ENCODE measurements at regions not wholly inside any gene's neighbourhood (a gene's known extent, or its start where the extent isn't known, plus 50 kb on each side); places are given as distances from the start of the nearest gene placed in this dataset.

DNA sequence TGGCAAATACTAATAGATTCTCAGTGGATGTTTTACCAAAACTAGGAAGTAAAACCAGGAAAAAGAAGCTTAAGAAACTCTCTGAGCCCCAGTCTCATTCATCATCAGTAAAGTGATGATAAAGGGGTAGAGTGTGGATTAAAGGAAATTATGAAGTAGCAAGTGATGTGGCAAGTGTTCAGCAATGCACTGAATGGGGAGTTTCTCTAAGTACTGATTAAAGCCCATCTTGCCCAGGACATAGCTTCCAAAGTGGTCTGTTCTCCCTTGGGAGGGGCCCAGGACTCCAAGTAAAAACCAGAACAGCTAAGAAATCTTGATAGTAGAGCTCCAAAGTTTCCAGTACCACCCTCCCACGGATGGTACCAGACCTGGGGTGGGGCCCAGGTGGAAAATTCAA is 137.3 kb downstream of the WNT5A start:
- TF ChIP-seq, protein P1, sequence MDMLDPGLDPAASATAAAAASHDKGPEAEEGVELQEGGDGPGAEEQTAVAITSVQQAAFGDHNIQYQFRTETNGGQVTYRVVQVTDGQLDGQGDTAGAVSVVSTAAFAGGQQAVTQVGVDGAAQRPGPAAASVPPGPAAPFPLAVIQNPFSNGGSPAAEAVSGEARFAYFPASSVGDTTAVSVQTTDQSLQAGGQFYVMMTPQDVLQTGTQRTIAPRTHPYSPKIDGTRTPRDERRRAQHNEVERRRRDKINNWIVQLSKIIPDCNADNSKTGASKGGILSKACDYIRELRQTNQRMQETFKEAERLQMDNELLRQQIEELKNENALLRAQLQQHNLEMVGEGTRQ (CRISPR knock-in tag; IDR thresholded peaks at IDR 0.05): no peak
- Mint-ChIP-seq H3K9me3 (peaks cover 9% of the 10 kb centered on the region), H3K27ac (no peak overlapping the region), H3K36me3 (no peaks in the 10 kb centered on the region), H3K4me1 (no peaks in the 10 kb centered on the region), H3K27me3 (ENCODE audit: low read depth) (peaks cover 3% of the 10 kb centered on the region), H3K4me3 (no peak overlapping the region)
- no peak for DNase-seq (ENCODE audit: low spot score)
- ATAC-seq: no peak
- ChIA-PET CTCF (no interaction called here), POLR2A (no interaction called here)

DNA sequence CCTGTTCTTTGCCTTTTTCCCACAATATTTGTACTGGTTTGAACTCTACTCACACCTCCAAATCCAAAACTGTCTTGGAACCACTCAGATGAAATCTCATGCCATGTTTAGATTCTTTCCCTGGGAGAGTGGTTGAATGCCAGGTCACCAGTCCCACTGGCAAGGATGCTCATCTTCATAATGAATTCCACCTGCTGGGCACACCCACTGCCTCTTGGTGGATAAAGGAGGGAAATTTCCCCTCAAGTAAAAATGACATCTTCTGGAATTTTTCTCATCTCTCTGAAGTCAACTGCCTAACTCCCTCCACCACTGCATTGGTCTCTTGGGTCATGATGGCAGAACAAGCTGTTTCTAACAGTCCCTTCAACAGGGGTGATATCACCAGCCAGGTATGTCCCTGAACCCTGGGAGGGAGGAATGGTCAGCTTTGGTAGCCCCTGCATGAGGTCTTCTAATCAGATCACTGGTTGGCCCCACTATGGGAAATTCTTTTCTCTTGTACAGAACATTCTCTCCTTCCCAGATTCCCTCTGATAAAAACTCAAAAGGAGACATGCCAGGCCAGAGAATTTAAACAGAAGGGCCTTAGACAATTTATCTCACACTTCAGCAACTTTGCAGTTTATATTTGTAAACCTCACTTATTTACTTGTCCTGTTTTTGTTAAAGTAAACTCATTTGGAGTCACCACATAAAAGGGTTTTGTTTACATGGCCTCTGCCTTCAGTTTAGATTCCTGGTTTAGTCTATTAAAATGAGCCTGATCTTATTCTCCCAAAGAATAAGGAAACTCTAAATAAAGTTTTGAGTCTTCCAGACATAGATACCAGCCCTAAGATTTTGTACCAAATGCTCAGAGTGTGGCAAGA is 143.4 kb downstream of the WNT5A start:
- TF ChIP-seq, protein P2, sequence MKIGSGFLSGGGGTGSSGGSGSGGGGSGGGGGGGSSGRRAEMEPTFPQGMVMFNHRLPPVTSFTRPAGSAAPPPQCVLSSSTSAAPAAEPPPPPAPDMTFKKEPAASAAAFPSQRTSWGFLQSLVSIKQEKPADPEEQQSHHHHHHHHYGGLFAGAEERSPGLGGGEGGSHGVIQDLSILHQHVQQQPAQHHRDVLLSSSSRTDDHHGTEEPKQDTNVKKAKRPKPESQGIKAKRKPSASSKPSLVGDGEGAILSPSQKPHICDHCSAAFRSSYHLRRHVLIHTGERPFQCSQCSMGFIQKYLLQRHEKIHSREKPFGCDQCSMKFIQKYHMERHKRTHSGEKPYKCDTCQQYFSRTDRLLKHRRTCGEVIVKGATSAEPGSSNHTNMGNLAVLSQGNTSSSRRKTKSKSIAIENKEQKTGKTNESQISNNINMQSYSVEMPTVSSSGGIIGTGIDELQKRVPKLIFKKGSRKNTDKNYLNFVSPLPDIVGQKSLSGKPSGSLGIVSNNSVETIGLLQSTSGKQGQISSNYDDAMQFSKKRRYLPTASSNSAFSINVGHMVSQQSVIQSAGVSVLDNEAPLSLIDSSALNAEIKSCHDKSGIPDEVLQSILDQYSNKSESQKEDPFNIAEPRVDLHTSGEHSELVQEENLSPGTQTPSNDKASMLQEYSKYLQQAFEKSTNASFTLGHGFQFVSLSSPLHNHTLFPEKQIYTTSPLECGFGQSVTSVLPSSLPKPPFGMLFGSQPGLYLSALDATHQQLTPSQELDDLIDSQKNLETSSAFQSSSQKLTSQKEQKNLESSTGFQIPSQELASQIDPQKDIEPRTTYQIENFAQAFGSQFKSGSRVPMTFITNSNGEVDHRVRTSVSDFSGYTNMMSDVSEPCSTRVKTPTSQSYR (CRISPR knock-in tag; IDR thresholded peaks at IDR 0.05): no peak
- TF ChIP-seq ELF4 (CRISPR knock-in tag; IDR thresholded peaks at IDR 0.05; ENCODE audit: low read depth): no peak
- no peak for TF ChIP-seq TEAD1 (CRISPR knock-in tag; IDR thresholded peaks at IDR 0.05)
- TF ChIP-seq, protein P3, sequence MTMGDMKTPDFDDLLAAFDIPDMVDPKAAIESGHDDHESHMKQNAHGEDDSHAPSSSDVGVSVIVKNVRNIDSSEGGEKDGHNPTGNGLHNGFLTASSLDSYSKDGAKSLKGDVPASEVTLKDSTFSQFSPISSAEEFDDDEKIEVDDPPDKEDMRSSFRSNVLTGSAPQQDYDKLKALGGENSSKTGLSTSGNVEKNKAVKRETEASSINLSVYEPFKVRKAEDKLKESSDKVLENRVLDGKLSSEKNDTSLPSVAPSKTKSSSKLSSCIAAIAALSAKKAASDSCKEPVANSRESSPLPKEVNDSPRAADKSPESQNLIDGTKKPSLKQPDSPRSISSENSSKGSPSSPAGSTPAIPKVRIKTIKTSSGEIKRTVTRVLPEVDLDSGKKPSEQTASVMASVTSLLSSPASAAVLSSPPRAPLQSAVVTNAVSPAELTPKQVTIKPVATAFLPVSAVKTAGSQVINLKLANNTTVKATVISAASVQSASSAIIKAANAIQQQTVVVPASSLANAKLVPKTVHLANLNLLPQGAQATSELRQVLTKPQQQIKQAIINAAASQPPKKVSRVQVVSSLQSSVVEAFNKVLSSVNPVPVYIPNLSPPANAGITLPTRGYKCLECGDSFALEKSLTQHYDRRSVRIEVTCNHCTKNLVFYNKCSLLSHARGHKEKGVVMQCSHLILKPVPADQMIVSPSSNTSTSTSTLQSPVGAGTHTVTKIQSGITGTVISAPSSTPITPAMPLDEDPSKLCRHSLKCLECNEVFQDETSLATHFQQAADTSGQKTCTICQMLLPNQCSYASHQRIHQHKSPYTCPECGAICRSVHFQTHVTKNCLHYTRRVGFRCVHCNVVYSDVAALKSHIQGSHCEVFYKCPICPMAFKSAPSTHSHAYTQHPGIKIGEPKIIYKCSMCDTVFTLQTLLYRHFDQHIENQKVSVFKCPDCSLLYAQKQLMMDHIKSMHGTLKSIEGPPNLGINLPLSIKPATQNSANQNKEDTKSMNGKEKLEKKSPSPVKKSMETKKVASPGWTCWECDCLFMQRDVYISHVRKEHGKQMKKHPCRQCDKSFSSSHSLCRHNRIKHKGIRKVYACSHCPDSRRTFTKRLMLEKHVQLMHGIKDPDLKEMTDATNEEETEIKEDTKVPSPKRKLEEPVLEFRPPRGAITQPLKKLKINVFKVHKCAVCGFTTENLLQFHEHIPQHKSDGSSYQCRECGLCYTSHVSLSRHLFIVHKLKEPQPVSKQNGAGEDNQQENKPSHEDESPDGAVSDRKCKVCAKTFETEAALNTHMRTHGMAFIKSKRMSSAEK (CRISPR knock-in tag; IDR thresholded peaks at IDR 0.05; ENCODE audit: borderline replicate concordance): no peak
- TF ChIP-seq ZNF396 (CRISPR knock-in tag; IDR thresholded peaks at IDR 0.05; ENCODE audit: borderline replicate concordance): no peak
- TF ChIP-seq ZNF232 (CRISPR knock-in tag; IDR thresholded peaks at IDR 0.05): no peak
- no peak for TF ChIP-seq CREB1 (CRISPR knock-in tag; IDR thresholded peaks at IDR 0.05)
- TF ChIP-seq, protein P4, sequence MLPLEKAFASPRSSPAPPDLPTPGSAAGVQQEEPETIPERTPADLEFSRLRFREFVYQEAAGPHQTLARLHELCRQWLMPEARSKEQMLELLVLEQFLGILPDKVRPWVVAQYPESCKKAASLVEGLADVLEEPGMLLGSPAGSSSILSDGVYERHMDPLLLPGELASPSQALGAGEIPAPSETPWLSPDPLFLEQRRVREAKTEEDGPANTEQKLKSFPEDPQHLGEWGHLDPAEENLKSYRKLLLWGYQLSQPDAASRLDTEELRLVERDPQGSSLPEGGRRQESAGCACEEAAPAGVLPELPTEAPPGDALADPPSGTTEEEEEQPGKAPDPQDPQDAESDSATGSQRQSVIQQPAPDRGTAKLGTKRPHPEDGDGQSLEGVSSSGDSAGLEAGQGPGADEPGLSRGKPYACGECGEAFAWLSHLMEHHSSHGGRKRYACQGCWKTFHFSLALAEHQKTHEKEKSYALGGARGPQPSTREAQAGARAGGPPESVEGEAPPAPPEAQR (CRISPR knock-in tag; IDR thresholded peaks at IDR 0.05): no peak
- TF ChIP-seq ZBTB21 (CRISPR knock-in tag; IDR thresholded peaks at IDR 0.05; ENCODE audit: borderline replicate concordance): no peak
- TF ChIP-seq, protein P5, sequence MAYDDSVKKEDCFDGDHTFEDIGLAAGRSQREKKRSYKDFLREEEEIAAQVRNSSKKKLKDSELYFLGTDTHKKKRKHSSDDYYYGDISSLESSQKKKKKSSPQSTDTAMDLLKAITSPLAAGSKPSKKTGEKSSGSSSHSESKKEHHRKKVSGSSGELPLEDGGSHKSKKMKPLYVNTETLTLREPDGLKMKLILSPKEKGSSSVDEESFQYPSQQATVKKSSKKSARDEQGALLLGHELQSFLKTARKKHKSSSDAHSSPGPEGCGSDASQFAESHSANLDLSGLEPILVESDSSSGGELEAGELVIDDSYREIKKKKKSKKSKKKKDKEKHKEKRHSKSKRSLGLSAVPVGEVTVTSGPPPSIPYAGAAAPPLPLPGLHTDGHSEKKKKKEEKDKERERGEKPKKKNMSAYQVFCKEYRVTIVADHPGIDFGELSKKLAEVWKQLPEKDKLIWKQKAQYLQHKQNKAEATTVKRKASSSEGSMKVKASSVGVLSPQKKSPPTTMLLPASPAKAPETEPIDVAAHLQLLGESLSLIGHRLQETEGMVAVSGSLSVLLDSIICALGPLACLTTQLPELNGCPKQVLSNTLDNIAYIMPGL (CRISPR knock-in tag; IDR thresholded peaks at IDR 0.05): no peak
- TF ChIP-seq FOXJ3 (CRISPR knock-in tag; IDR thresholded peaks at IDR 0.05; ENCODE audit: borderline replicate concordance): no peak
- TF ChIP-seq, protein P6, sequence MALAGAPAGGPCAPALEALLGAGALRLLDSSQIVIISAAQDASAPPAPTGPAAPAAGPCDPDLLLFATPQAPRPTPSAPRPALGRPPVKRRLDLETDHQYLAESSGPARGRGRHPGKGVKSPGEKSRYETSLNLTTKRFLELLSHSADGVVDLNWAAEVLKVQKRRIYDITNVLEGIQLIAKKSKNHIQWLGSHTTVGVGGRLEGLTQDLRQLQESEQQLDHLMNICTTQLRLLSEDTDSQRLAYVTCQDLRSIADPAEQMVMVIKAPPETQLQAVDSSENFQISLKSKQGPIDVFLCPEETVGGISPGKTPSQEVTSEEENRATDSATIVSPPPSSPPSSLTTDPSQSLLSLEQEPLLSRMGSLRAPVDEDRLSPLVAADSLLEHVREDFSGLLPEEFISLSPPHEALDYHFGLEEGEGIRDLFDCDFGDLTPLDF (CRISPR knock-in tag; IDR thresholded peaks at IDR 0.05): no peak
- TF ChIP-seq HMGA2 (CRISPR knock-in tag; IDR thresholded peaks at IDR 0.05): no peak
- TF ChIP-seq, protein P1 (CRISPR knock-in tag; IDR thresholded peaks at IDR 0.05): no peak
- TF ChIP-seq TCF7 (CRISPR knock-in tag; IDR thresholded peaks at IDR 0.05; ENCODE audit: low read depth): no peak
- no peak for TF ChIP-seq NFE2L1 (CRISPR knock-in tag; IDR thresholded peaks at IDR 0.05)
- no peak for TF ChIP-seq ZNF138 (CRISPR knock-in tag; conservative IDR thresholded peaks at IDR 0.05)
- no peaks in the 10 kb centered on the region for H3K36me3 Mint-ChIP-seq

More for the DNA sequence above, 143.4 kb downstream of the WNT5A start:
- POLR2A ChIA-PET: no interaction called here
- DNase-seq (ENCODE audit: low spot score) (no peak), ATAC-seq (no peak)
- Mint-ChIP-seq H3K9me3 (peaks cover 5% of the 10 kb centered on the region; the same call in 1 of the 2 replicates), H3K4me3 (no peak overlapping the region), H3K4me1 (no peaks in the 10 kb centered on the region), H3K27me3 (ENCODE audit: low read depth) (peaks cover 6% of the 10 kb centered on the region), H3K27ac (no peak overlapping the region)
- CTCF ChIA-PET: no interaction called here
